WTC11 (cell line): ENCODE measurements at regions not wholly inside any gene's neighbourhood (a gene's known extent, or its start where the extent isn't known, plus 50 kb on each side); places are given as distances from the start of the nearest gene placed in this dataset.

Source experiments
- ATF2 ChIP-seq: sonication (generic); formaldehyde crosslinking; IDR thresholded peaks from 2 replicates; pipeline ENCODE4 v1.8.1; 2022; ENCODE audit warnings: low read depth, missing genetic modification reagents, borderline replicate concordance
- CTCF ChIP-seq: fragments of 200-600 bp; IDR thresholded peaks from 2 replicates; pipeline ENCODE4 v1.8.0; 2022; ENCODE audit warnings: antibody characterized with exemption
- ESRRA ChIP-seq: sonication (generic); formaldehyde crosslinking; IDR thresholded peaks from 2 replicates; pipeline ENCODE4 v1.8.1; 2022; ENCODE audit warnings: mild to moderate bottlenecking, missing genetic modification reagents, borderline replicate concordance
- ETV6 ChIP-seq: sonication (generic); formaldehyde crosslinking; IDR thresholded peaks from 2 replicates; pipeline ENCODE4 v1.8.1; 2022; ENCODE audit warnings: mild to moderate bottlenecking, missing genetic modification reagents
- HMGA2 ChIP-seq: fragments of 250-450 bp; sonication (Bioruptor Pico); IDR thresholded peaks from 2 replicates; pipeline ENCODE4 v1.4.0; 2021; ENCODE audit warnings: mild to moderate bottlenecking, moderate library complexity
- HMGXB4 ChIP-seq: sonication (generic); formaldehyde crosslinking; IDR thresholded peaks from 2 replicates; pipeline ENCODE4 v1.8.1; 2023; ENCODE audit warnings: mild to moderate bottlenecking, moderate library complexity, missing genetic modification reagents
- JUN ChIP-seq: sonication (generic); formaldehyde crosslinking; IDR thresholded peaks from 2 replicates; pipeline ENCODE4 v1.8.0; 2023; ENCODE audit warnings: mild to moderate bottlenecking, missing genetic modification reagents
- PREB ChIP-seq: sonication (generic); formaldehyde crosslinking; IDR thresholded peaks from 2 replicates; pipeline ENCODE4 v1.8.1; 2022; ENCODE audit warnings: mild to moderate bottlenecking, missing genetic modification reagents, moderate library complexity, borderline replicate concordance
- SMAD3 ChIP-seq: sonication (generic); formaldehyde crosslinking; IDR thresholded peaks from 2 replicates; pipeline ENCODE4 v1.8.0; 2022; ENCODE audit warnings: missing genetic modification reagents, mild to moderate bottlenecking, borderline replicate concordance
- USF2 ChIP-seq: sonication (generic); formaldehyde crosslinking; IDR thresholded peaks from 2 replicates; pipeline ENCODE4 v1.8.1; 2023; ENCODE audit warnings: mild to moderate bottlenecking, missing genetic modification reagents, moderate library complexity
- ZNF138 ChIP-seq: sonication (generic); formaldehyde crosslinking; conservative IDR thresholded peaks from 2 replicates; pipeline ENCODE4 v1.8.1; 2022; ENCODE audit warnings: mild to moderate bottlenecking, moderate library complexity, missing genetic modification reagents

- no peak for TF ChIP-seq CTCF
- no peak for TF ChIP-seq ESRRA (CRISPR knock-in tag)
- no peak for TF ChIP-seq ATF2 (CRISPR knock-in tag)
- TF ChIP-seq JUN = no peak
- no peak for TF ChIP-seq HMGXB4
- TF ChIP-seq PREB (CRISPR knock-in tag) = no peak
- no peak for TF ChIP-seq HMGA2
- no peak for TF ChIP-seq SMAD3 (CRISPR knock-in tag)
- TF ChIP-seq ZNF138 = no peak
- TF ChIP-seq USF2 (CRISPR knock-in tag) = no peak
- TF ChIP-seq ETV6 = no peak
These were observed 475.7 kb upstream of the CDH2 start for GRCh38 chr18:28652654-28653053.
